ENCODE measurements at regions not wholly inside any gene's neighbourhood (a gene's known extent, or its start where the extent isn't known, plus 50 kb on each side); places are given as distances from the start of the nearest gene placed in this dataset.

DNA sequence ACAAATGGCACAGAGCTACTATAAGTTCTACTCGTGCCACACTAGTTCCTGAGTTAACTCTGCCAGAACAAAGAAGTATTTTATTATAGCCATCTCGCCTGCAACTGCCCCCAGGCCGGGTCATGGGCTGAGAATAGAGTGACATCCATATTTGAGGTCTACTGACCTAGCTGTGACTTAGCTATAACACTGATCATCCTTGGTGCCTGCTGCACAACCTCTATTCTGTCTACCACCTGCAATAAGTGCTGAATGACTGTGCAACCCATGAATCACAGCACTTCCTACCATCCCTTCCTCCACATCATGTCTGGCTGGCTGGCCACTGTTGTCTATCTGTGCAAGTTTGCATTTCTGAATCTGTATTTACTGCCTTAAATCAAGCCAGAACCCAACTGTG, 506.5 kb upstream of the TBL1XR1 start:
- TF ChIP-seq, protein P1, sequence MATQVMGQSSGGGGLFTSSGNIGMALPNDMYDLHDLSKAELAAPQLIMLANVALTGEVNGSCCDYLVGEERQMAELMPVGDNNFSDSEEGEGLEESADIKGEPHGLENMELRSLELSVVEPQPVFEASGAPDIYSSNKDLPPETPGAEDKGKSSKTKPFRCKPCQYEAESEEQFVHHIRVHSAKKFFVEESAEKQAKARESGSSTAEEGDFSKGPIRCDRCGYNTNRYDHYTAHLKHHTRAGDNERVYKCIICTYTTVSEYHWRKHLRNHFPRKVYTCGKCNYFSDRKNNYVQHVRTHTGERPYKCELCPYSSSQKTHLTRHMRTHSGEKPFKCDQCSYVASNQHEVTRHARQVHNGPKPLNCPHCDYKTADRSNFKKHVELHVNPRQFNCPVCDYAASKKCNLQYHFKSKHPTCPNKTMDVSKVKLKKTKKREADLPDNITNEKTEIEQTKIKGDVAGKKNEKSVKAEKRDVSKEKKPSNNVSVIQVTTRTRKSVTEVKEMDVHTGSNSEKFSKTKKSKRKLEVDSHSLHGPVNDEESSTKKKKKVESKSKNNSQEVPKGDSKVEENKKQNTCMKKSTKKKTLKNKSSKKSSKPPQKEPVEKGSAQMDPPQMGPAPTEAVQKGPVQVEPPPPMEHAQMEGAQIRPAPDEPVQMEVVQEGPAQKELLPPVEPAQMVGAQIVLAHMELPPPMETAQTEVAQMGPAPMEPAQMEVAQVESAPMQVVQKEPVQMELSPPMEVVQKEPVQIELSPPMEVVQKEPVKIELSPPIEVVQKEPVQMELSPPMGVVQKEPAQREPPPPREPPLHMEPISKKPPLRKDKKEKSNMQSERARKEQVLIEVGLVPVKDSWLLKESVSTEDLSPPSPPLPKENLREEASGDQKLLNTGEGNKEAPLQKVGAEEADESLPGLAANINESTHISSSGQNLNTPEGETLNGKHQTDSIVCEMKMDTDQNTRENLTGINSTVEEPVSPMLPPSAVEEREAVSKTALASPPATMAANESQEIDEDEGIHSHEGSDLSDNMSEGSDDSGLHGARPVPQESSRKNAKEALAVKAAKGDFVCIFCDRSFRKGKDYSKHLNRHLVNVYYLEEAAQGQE (IDR thresholded peaks at IDR 0.05; ENCODE audit: insufficient read depth in 1 of 2, low read depth in 2 of 2, low read length in 2 of 2) = no peak

DNA sequence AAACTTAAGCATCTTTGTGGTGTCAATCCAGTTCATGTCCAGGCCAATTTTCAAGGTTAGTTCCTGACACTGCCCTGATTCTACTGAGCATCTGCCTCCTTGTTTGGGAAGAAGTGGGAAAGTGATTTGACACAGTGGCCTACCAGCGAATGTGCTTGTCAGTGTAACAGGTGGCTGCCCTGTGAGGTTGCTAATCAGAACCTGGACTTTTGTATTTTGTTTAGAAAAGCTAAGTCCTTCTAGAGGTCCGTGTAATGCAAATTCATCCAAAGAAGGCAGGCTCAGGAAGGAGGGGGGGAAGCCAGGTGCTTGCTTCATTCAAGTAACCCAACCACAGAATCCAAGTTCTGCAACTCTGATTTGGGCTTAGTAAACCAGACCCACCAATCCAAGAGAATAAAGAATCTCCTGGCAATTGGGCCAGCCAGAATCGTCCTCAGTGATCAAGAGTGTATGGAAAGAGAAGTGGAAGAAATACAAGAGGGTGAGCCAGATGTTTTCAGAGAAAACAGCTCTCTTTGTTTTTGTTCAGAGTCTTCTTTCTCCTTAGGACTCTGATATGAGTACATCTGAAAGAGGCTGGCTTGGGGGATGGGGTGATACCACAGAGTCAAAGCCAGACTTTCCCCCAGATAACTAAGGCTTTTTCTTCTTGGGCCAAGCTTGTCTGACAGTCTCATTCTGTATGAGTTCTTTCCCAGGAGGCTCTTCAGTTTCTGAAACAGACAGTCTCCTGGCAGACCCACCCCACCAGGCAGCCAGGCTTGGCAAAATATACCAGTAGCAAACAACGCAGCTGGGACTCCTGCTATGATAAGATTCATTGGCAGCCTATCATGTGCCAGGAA, 508.9 kb upstream of the TBL1XR1 start:
- TF ChIP-seq POLR2AphosphoS5 (IDR thresholded peaks at IDR 0.05; ENCODE audit: low read depth, low read length) (no peak), FOXP2 (optimal IDR thresholded peaks at IDR 0.05; ENCODE audit: borderline replicate concordance, extremely low read depth, extremely low read length, insufficient read depth) (no peak), SIN3A (IDR thresholded peaks at IDR 0.05; ENCODE audit: borderline replicate concordance, insufficient read depth, low read length) (no peak), TAF1 (IDR thresholded peaks at IDR 0.05; ENCODE audit: borderline replicate concordance, insufficient read depth, low read length) (no peak)
- TF ChIP-seq, protein P1 (IDR thresholded peaks at IDR 0.05; ENCODE audit: insufficient read depth in 1 of 2, low read depth in 2 of 2, low read length in 2 of 2) = no peak

DNA sequence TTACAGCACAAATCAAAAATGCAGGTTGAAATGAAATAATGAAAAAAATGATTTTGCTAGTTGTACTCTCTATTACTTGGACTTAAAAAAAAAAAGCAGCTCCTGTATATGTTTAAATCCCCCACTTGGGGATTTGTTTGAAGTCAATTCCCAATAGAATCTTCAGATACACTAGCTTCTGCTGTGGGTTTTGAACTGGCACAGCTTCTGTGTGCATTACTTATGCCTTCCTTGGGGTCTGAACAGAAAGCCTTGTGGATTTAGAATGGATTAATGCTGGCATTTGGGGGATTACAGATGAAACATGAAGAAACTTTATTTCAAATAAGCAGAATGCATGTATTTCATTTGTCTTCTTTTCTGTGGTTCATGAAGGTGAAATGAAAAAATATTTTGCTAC, 513.2 kb upstream of the TBL1XR1 start:
- TF ChIP-seq TAF1 (IDR thresholded peaks at IDR 0.05; ENCODE audit: borderline replicate concordance, insufficient read depth, low read length) (no peak), FOXP2 (optimal IDR thresholded peaks at IDR 0.05; ENCODE audit: borderline replicate concordance, extremely low read depth, extremely low read length, insufficient read depth) (no peak), POLR2AphosphoS5 (IDR thresholded peaks at IDR 0.05; ENCODE audit: low read depth, low read length) (no peak), SIN3A (IDR thresholded peaks at IDR 0.05; ENCODE audit: borderline replicate concordance, insufficient read depth, low read length) (no peak)
- TF ChIP-seq, protein P1 (IDR thresholded peaks at IDR 0.05; ENCODE audit: insufficient read depth in 1 of 2, low read depth in 2 of 2, low read length in 2 of 2) = no peak

DNA sequence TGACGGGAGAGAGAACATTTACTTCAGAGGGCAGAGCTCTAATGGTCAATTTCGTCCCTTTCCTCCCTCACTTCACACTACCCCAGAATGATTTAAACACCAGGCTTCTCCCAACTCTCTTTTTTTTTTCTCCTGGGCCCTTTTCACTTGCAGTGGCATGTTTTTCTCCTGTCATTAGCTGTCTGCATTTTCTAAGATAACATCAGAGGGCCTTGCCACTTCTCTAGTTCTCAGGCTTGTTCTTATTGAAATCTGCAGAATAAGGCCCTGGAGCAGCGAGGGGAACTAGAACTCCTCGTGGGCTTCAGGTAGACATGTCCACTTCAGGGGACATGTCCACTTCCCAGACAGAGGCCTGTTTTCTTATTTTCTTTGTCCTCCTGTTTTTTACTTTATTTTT, 514.4 kb upstream of the TBL1XR1 start:
- TF ChIP-seq, protein P1 (IDR thresholded peaks at IDR 0.05; ENCODE audit: insufficient read depth in 1 of 2, low read depth in 2 of 2, low read length in 2 of 2) = no peak
- TF ChIP-seq FOXP2 (optimal IDR thresholded peaks at IDR 0.05; ENCODE audit: borderline replicate concordance, extremely low read depth, extremely low read length, insufficient read depth) (no peak), SIN3A (IDR thresholded peaks at IDR 0.05; ENCODE audit: borderline replicate concordance, insufficient read depth, low read length) (no peak), POLR2AphosphoS5 (IDR thresholded peaks at IDR 0.05; ENCODE audit: low read depth, low read length) (no peak), TAF1 (IDR thresholded peaks at IDR 0.05; ENCODE audit: borderline replicate concordance, insufficient read depth, low read length) (no peak)
